GM23338 (cell line): ENCODE measurements at regions not wholly inside any gene's neighbourhood (a gene's known extent, or its start where the extent isn't known, plus 50 kb on each side); places are given as distances from the start of the nearest gene placed in this dataset.

Source experiments
- ATAC-seq: fragments of 200-7000 bp; cut with Tn5 transposase; 3 replicates; pipeline ENCODE4 v1.9.1; 2020
- DNase-seq: peaks from one replicate; pipeline ENCODE4 v3.0.0-alpha.2; 2015; ENCODE audit warnings: low spot score
- H2AFZ ChIP-seq: fragments of 200-600 bp; sonication (generic); 2 replicates; pipeline ENCODE4 v1.8.0; 2016; ENCODE audit warnings: antibody characterized with exemption, mild to moderate bottlenecking, moderate library complexity
- H3F3A ChIP-seq: fragments of 200-600 bp; sonication (generic); replicated peaks from 2 replicates; pipeline ENCODE4 v1.8.0; 2017; ENCODE audit warnings: antibody characterized with exemption, mixed run types, low read depth
- H3K27ac ChIP-seq: fragments of 200-600 bp; sonication (generic); 2 replicates; pipeline ENCODE4 v1.6.1; 2016; ENCODE audit warnings: low read depth
- H3K27me3 ChIP-seq: fragments of 200-600 bp; sonication (generic); 2 replicates; pipeline ENCODE4 v1.8.0; 2016; ENCODE audit warnings: mild to moderate bottlenecking, mixed run types, moderate library complexity; ENCODE audit not compliant: insufficient read depth
- H3K36me3 ChIP-seq: fragments of 200-600 bp; sonication (generic); 2 replicates; pipeline ENCODE4 v1.8.0; 2016; ENCODE audit warnings: mild to moderate bottlenecking; ENCODE audit not compliant: insufficient read depth
- H3K4me1 ChIP-seq: fragments of 200-600 bp; sonication (generic); 2 replicates; pipeline ENCODE4 v1.8.0; 2016; ENCODE audit warnings: mild to moderate bottlenecking, moderate library complexity; ENCODE audit not compliant: insufficient read depth
- H3K4me2 ChIP-seq: fragments of 200-600 bp; sonication (generic); 2 replicates; pipeline ENCODE4 v1.7.1; 2017; ENCODE audit warnings: mixed run types
- H3K4me3 ChIP-seq: fragments of 200-600 bp; sonication (generic); 2 replicates; pipeline ENCODE4 v1.6.1; 2016; ENCODE audit warnings: mixed run types
- H3K79me2 ChIP-seq: fragments of 200-600 bp; sonication (generic); replicated peaks from 2 replicates; pipeline ENCODE4 v1.8.0; 2017; ENCODE audit warnings: mild to moderate bottlenecking; ENCODE audit not compliant: insufficient read depth
- H3K9me2 ChIP-seq: fragments of 200-600 bp; sonication (generic); 2 replicates; pipeline ENCODE4 v1.8.0; 2017; ENCODE audit not compliant: insufficient read depth
- H4K20me1 ChIP-seq: fragments of 200-600 bp; sonication (generic); replicated peaks from 2 replicates; pipeline ENCODE4 v1.8.0; 2017; ENCODE audit warnings: mild to moderate bottlenecking; ENCODE audit not compliant: insufficient read depth
- H3K27ac Mint-ChIP-seq: 2 replicates; pipeline ENCODE4 v1.8.0; 2020; ENCODE audit warnings: inconsistent platforms, mild to moderate bottlenecking, moderate library complexity, mixed read lengths
- H3K27me3 Mint-ChIP-seq: 3 replicates; pipeline ENCODE4 v1.8.0; 2022; ENCODE audit warnings: low read depth, mild to moderate bottlenecking, moderate library complexity, mixed read lengths, inconsistent platforms; ENCODE audit not compliant: insufficient read depth, poor library complexity
- H3K36me3 Mint-ChIP-seq: 3 replicates; pipeline ENCODE4 v1.8.0; 2021; ENCODE audit warnings: low read depth, mild to moderate bottlenecking, inconsistent platforms, moderate library complexity, mixed read lengths
- H3K4me1 Mint-ChIP-seq: 3 replicates; pipeline ENCODE4 v1.8.0; 2020; ENCODE audit warnings: mild to moderate bottlenecking, inconsistent platforms, mixed read lengths
- H3K4me3 Mint-ChIP-seq: 3 replicates; pipeline ENCODE4 v1.8.0; 2021; ENCODE audit warnings: moderate library complexity, mild to moderate bottlenecking, inconsistent platforms, mixed read lengths
- H3K9me3 Mint-ChIP-seq: 3 replicates; pipeline ENCODE4 v1.8.0; 2020; ENCODE audit warnings: moderate library complexity, mild to moderate bottlenecking, inconsistent platforms, mixed read lengths
- CREB1 ChIP-seq: fragments of 250-450 bp; sonication (Bioruptor Pico); IDR thresholded peaks from 2 replicates; pipeline ENCODE4 v1.5.0; 2020; ENCODE audit warnings: low read depth, mild to moderate bottlenecking, moderate library complexity
- ETS1 ChIP-seq: IDR thresholded peaks from 2 replicates; pipeline ENCODE4 v1.6.1; 2016; ENCODE audit warnings: antibody characterized with exemption
- JUNB ChIP-seq: IDR thresholded peaks from one replicate; pipeline ENCODE4 v1.6.1; 2016; ENCODE audit warnings: antibody characterized with exemption; ENCODE audit not compliant: unreplicated experiment
- REST ChIP-seq: IDR thresholded peaks from one replicate; pipeline ENCODE4 v1.6.1; 2018; ENCODE audit warnings: antibody characterized with exemption; ENCODE audit not compliant: unreplicated experiment
- ZNF114 ChIP-seq: fragments of 250-450 bp; sonication (Bioruptor Pico); IDR thresholded peaks from 2 replicates; pipeline ENCODE4 v1.5.0; 2020; ENCODE audit warnings: mild to moderate bottlenecking, moderate library complexity
- ZNF331 ChIP-seq: fragments of 250-450 bp; sonication (Bioruptor Pico); IDR thresholded peaks from 2 replicates; pipeline ENCODE4 v1.5.0; 2020; ENCODE audit warnings: low read depth, mild to moderate bottlenecking, moderate library complexity
- ZNF462 ChIP-seq: fragments of 250-450 bp; sonication (Bioruptor Pico); IDR thresholded peaks from 2 replicates; pipeline ENCODE4 v1.5.0; 2020; ENCODE audit warnings: mild to moderate bottlenecking, moderate library complexity

GRCh38 chr4:81350040-81350439 is 121.7 kb downstream of the RASGEF1B start:
- Histone ChIP-seq H3F3A (no peaks in the 10 kb centered on the region), H4K20me1 (no peaks in the 10 kb centered on the region), H3K27me3 (no peaks in the 10 kb centered on the region), H3K4me2 (no peak overlapping the region), H2AFZ (no peak overlapping the region), H3K36me3 (no peaks in the 10 kb centered on the region), H3K79me2 (no peaks in the 10 kb centered on the region), H3K4me3 (no peak overlapping the region), H3K4me1 (no peaks in the 10 kb centered on the region), H3K27ac (no peak overlapping the region), H3K9me2 (no peaks in the 10 kb centered on the region)
- ATAC-seq (no peak), DNase-seq (no peak)
- H3K4me3 Mint-ChIP-seq = no peak overlapping the region
- peaks cover 5% of the 10 kb centered on the region; the same call in 2 of the 3 replicates for H3K4me1 Mint-ChIP-seq
- H3K9me3 Mint-ChIP-seq = no peaks in the 10 kb centered on the region
- peaks cover 3% of the 10 kb centered on the region for H3K27me3 Mint-ChIP-seq
- H3K27ac Mint-ChIP-seq = no peak overlapping the region
- H3K36me3 Mint-ChIP-seq = no peaks in the 10 kb centered on the region; the same call in 2 of the 3 replicates
- TF ChIP-seq JUNB = no peak

- peaks cover 3% of the 10 kb centered on the region for H3K27me3 Mint-ChIP-seq
- DNase-seq (no peak), ATAC-seq (no peak)
- no peaks in the 10 kb centered on the region for H3F3A ChIP-seq
- no peak overlapping the region for H3K27ac Mint-ChIP-seq
- no peaks in the 10 kb centered on the region; the same call in 2 of the 3 replicates for H3K36me3 Mint-ChIP-seq
- H3K4me3 Mint-ChIP-seq = no peak overlapping the region
- H4K20me1 ChIP-seq = no peaks in the 10 kb centered on the region
- no peaks in the 10 kb centered on the region for H3K79me2 ChIP-seq
- no peaks in the 10 kb centered on the region for H3K27me3 ChIP-seq
- H3K27ac ChIP-seq = no peak overlapping the region
- H3K4me3 ChIP-seq = no peak overlapping the region
- H3K36me3 ChIP-seq = no peaks in the 10 kb centered on the region
- H3K4me1 ChIP-seq = no peaks in the 10 kb centered on the region
- no peaks in the 10 kb centered on the region for H3K9me3 Mint-ChIP-seq
- H3K4me1 Mint-ChIP-seq = peaks cover 5% of the 10 kb centered on the region; the same call in 2 of the 3 replicates
- H3K9me2 ChIP-seq = no peaks in the 10 kb centered on the region
- H3K4me2 ChIP-seq = no peak overlapping the region
- TF ChIP-seq REST (no peak), ZNF114 (CRISPR knock-in tag) (no peak), ZNF331 (CRISPR knock-in tag) (no peak), ZNF462 (no peak), CREB1 (CRISPR knock-in tag) (no peak), JUNB (no peak), ETS1 (no peak)
- H2AFZ ChIP-seq = no peak overlapping the region
These were observed 123.0 kb downstream of the RASGEF1B start for GRCh38 chr4:81348778-81349094.
